WTC11 (cell line): ENCODE measurements at regions not wholly inside any gene's neighbourhood (a gene's known extent, or its start where the extent isn't known, plus 50 kb on each side); places are given as distances from the start of the nearest gene placed in this dataset.

ENCODE experiments used
- ATAC-seq: fragments of 200-7000 bp; cut with Tn5 transposase; 2 replicates; pipeline ENCODE4 v1.10.0; 2021; ENCODE audit warnings: mild to moderate bottlenecking, moderate library complexity
- CTCF ChIA-PET: fragments of 300-600 bp; sonication (Branson Sonifier 250); formaldehyde crosslinking; loops from one replicate; lab custom pipeline; 2021; ENCODE audit warnings: antibody characterized with exemption; lab: Charles Lee
- POLR2A ChIA-PET: fragments of 350-600 bp; sonication (Branson Sonifier 250); formaldehyde crosslinking; loops from one replicate; lab custom pipeline; 2021; ENCODE audit warnings: antibody characterized with exemption; lab: Charles Lee
- DNase-seq: peaks from one replicate; pipeline ENCODE4 v3.0.0; 2021; ENCODE audit warnings: low spot score
- H3K27ac Mint-ChIP-seq: 2 replicates; pipeline ENCODE4 v1.8.0; 2021; ENCODE audit warnings: mixed read lengths
- H3K27me3 Mint-ChIP-seq: 2 replicates; pipeline ENCODE4 v1.8.0; 2021; ENCODE audit warnings: low read depth, mild to moderate bottlenecking, moderate library complexity, mixed read lengths
- H3K36me3 Mint-ChIP-seq: 2 replicates; pipeline ENCODE4 v1.8.0; 2021; ENCODE audit warnings: mixed read lengths
- H3K4me1 Mint-ChIP-seq: 2 replicates; pipeline ENCODE4 v1.8.0; 2022; ENCODE audit warnings: mixed read lengths
- H3K4me3 Mint-ChIP-seq: 2 replicates; pipeline ENCODE4 v1.8.0; 2021; ENCODE audit warnings: mild to moderate bottlenecking, moderate library complexity, mixed read lengths
- H3K9me3 Mint-ChIP-seq: 2 replicates; pipeline ENCODE4 v1.8.0; 2021; ENCODE audit warnings: mixed read lengths
- ARID4B ChIP-seq: sonication (generic); formaldehyde crosslinking; IDR thresholded peaks from 2 replicates; pipeline ENCODE4 v1.8.0; 2023; ENCODE audit warnings: missing genetic modification reagents, mild to moderate bottlenecking, borderline replicate concordance
- ATF1 ChIP-seq: sonication (generic); formaldehyde crosslinking; IDR thresholded peaks from 2 replicates; pipeline ENCODE4 v1.8.1; 2023; ENCODE audit warnings: mild to moderate bottlenecking, moderate library complexity, missing genetic modification reagents
- ATF2 ChIP-seq: sonication (generic); formaldehyde crosslinking; IDR thresholded peaks from 2 replicates; pipeline ENCODE4 v1.8.1; 2022; ENCODE audit warnings: low read depth, missing genetic modification reagents, borderline replicate concordance
- ATF6 ChIP-seq: sonication (generic); formaldehyde crosslinking; IDR thresholded peaks from 2 replicates; pipeline ENCODE4 v1.8.1; 2023; ENCODE audit warnings: mild to moderate bottlenecking, missing genetic modification reagents
- CBFB ChIP-seq: sonication (generic); formaldehyde crosslinking; IDR thresholded peaks from 2 replicates; pipeline ENCODE4 v1.8.1; 2022; ENCODE audit warnings: mild to moderate bottlenecking, low read depth, missing genetic modification reagents
- CREM ChIP-seq: sonication (generic); formaldehyde crosslinking; IDR thresholded peaks from 2 replicates; pipeline ENCODE4 v1.8.1; 2022; ENCODE audit warnings: mild to moderate bottlenecking, missing genetic modification reagents, moderate library complexity
- FOXP1 ChIP-seq: sonication (generic); formaldehyde crosslinking; IDR thresholded peaks from 2 replicates; pipeline ENCODE4 v1.8.0; 2022; ENCODE audit warnings: missing genetic modification reagents, mild to moderate bottlenecking, moderate library complexity, borderline replicate concordance
- GABPB1 ChIP-seq: sonication (generic); formaldehyde crosslinking; IDR thresholded peaks from 2 replicates; pipeline ENCODE4 v1.8.1; 2023; ENCODE audit warnings: mild to moderate bottlenecking, missing genetic modification reagents
- GTF2I ChIP-seq: fragments of 250-450 bp; sonication (Bioruptor Pico); conservative IDR thresholded peaks from 2 replicates; pipeline ENCODE4 v1.4.0; 2021; ENCODE audit warnings: mild to moderate bottlenecking
- JUN ChIP-seq: sonication (generic); formaldehyde crosslinking; IDR thresholded peaks from 2 replicates; pipeline ENCODE4 v1.8.0; 2023; ENCODE audit warnings: mild to moderate bottlenecking, missing genetic modification reagents
- KAT7 ChIP-seq: sonication (generic); formaldehyde crosslinking; IDR thresholded peaks from 2 replicates; pipeline ENCODE4 v1.8.1; 2023; ENCODE audit warnings: missing genetic modification reagents, mild to moderate bottlenecking, borderline replicate concordance
- MYBL2 ChIP-seq: sonication (generic); formaldehyde crosslinking; IDR thresholded peaks from 2 replicates; pipeline ENCODE4 v1.8.1; 2023; ENCODE audit warnings: mild to moderate bottlenecking, moderate library complexity, missing genetic modification reagents
- NR3C1 ChIP-seq: sonication (generic); formaldehyde crosslinking; conservative IDR thresholded peaks from 2 replicates; pipeline ENCODE4 v1.8.1; 2023; ENCODE audit warnings: low read depth, mild to moderate bottlenecking, missing genetic modification reagents
- SOX15 ChIP-seq: fragments of 250-450 bp; sonication (Bioruptor Pico); IDR thresholded peaks from 2 replicates; pipeline ENCODE4 v1.9.0; 2021; ENCODE audit warnings: mild to moderate bottlenecking
- ZNF263 ChIP-seq: sonication (generic); formaldehyde crosslinking; IDR thresholded peaks from 2 replicates; pipeline ENCODE4 v1.8.1; 2022; ENCODE audit warnings: low read depth, mild to moderate bottlenecking, moderate library complexity, missing genetic modification reagents
- ZNF423 ChIP-seq: fragments of 250-450 bp; sonication (Bioruptor Pico); IDR thresholded peaks from 2 replicates; pipeline ENCODE4 v2.1.2; 2022; ENCODE audit warnings: mild to moderate bottlenecking, moderate library complexity
- TF ChIP-seq, protein P1 (sequence below): fragments of 250-450 bp; sonication (Bioruptor Pico); IDR thresholded peaks from 2 replicates; pipeline ENCODE4 v1.9.0; 2021; ENCODE audit warnings: mild to moderate bottlenecking

DNA sequence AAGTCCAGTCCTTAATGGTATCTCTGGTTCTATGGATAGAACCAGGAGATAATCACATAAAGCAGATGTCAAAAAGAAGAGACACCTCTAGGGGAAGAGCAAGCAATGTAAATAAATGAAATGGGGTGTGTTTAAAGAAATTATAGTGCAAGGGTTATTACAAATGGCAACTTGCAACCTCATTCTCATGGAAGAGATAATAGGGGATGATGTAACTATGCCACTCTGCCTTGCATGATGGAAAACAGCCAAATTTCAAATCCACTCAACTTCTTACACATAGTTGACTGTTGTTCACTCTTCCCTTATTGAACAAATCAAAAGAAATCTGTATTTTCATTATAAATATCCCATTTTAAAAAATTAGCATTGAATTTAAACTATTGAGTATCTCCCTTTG is 274.0 kb upstream of the TMPRSS15 start (continued):
- no peak for TF ChIP-seq ATF6 (CRISPR knock-in tag)
- no peak for TF ChIP-seq CREM (CRISPR knock-in tag)
- no peak for TF ChIP-seq ATF2 (CRISPR knock-in tag)
- no peak for TF ChIP-seq KAT7
- no peak for TF ChIP-seq ATF1 (CRISPR knock-in tag)
- TF ChIP-seq MYBL2 = no peak
- TF ChIP-seq, protein P1, sequence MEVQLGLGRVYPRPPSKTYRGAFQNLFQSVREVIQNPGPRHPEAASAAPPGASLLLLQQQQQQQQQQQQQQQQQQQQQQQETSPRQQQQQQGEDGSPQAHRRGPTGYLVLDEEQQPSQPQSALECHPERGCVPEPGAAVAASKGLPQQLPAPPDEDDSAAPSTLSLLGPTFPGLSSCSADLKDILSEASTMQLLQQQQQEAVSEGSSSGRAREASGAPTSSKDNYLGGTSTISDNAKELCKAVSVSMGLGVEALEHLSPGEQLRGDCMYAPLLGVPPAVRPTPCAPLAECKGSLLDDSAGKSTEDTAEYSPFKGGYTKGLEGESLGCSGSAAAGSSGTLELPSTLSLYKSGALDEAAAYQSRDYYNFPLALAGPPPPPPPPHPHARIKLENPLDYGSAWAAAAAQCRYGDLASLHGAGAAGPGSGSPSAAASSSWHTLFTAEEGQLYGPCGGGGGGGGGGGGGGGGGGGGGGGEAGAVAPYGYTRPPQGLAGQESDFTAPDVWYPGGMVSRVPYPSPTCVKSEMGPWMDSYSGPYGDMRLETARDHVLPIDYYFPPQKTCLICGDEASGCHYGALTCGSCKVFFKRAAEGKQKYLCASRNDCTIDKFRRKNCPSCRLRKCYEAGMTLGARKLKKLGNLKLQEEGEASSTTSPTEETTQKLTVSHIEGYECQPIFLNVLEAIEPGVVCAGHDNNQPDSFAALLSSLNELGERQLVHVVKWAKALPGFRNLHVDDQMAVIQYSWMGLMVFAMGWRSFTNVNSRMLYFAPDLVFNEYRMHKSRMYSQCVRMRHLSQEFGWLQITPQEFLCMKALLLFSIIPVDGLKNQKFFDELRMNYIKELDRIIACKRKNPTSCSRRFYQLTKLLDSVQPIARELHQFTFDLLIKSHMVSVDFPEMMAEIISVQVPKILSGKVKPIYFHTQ (CRISPR knock-in tag) = no peak

DNA sequence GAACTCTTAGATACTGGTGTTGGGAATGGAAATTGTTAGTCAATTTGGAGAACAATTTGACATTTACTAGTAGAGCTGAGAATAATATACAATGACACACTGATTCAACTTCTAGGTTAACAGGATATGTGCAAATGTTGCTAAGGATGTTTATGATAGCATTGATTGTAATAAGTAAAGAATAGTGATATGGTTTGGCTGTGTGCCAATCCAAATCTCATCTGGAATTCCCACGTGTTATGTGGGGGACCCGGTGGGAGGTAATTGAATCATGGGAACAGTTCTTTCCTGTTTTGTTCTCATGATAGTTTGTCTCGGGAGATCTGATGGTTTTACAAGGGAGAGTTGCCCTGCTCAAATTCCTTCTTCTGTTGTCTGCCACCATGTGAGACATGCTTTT is 302.4 kb upstream of the TMPRSS15 start:
- ChIA-PET POLR2A (no interaction called here), CTCF (no interaction called here)
- no peaks in the 10 kb centered on the region; the same call in 1 of the 2 replicates for H3K27me3 Mint-ChIP-seq
- DNase-seq (no peak), ATAC-seq (no peak)
- no peak overlapping the region for H3K27ac Mint-ChIP-seq
- no peaks in the 10 kb centered on the region for H3K36me3 Mint-ChIP-seq
- no peaks in the 10 kb centered on the region for H3K4me1 Mint-ChIP-seq
- H3K9me3 Mint-ChIP-seq = no peaks in the 10 kb centered on the region
- H3K4me3 Mint-ChIP-seq = no peak overlapping the region
- no peak for TF ChIP-seq CBFB
- TF ChIP-seq ZNF423 (CRISPR knock-in tag) = no peak
- no peak for TF ChIP-seq SOX15
- TF ChIP-seq ZNF263 (CRISPR knock-in tag) = no peak
- no peak for TF ChIP-seq GABPB1 (CRISPR knock-in tag)
- TF ChIP-seq GTF2I (CRISPR knock-in tag) = no peak
- no peak for TF ChIP-seq NR3C1
- no peak for TF ChIP-seq JUN
- no peak for TF ChIP-seq ARID4B (CRISPR knock-in tag)
- TF ChIP-seq FOXP1 = no peak
- TF ChIP-seq, all 79 proteins: peak for 0
